GM12878 (cell line): ENCODE measurements at regions not wholly inside any gene's neighbourhood (a gene's known extent, or its start where the extent isn't known, plus 50 kb on each side); places are given as distances from the start of the nearest gene placed in this dataset.

Experiments used
- ATAC-seq: fragments of 200-7000 bp; cut with Tn5 transposase; 3 replicates; pipeline ENCODE4 v1.9.1; 2020; ENCODE audit warnings: mild to moderate bottlenecking, moderate library complexity
- BruUV-seq: library from RNA; stranded (reverse); fragments of 400-500 nt; replicated peaks from 2 replicates; lab custom pipeline; 2021; lab: Mats Ljungman, UMichigan
- CTCF ChIA-PET: fragments of 300-600 bp; sonication (Branson Sonifier 250); formaldehyde crosslinking; extraction: SDS; loops from one replicate; lab custom pipeline; 2021; ENCODE audit warnings: inconsistent platforms; lab: Yijun Ruan, JAX
- POLR2A ChIA-PET: fragments of 350-600 bp; formaldehyde crosslinking; extraction: SDS; loops from one replicate; lab custom pipeline; 2021; ENCODE audit warnings: inconsistent platforms; lab: Charles Lee
- RAD21 ChIA-PET: fragments of 300-600 bp; sonication (Branson Sonifier 250); formaldehyde crosslinking; loops from one replicate; lab custom pipeline; 2023; ENCODE audit warnings: antibody characterized with exemption; ENCODE audit not compliant: unreplicated experiment; lab: Charles Lee
- SMC1A ChIA-PET: fragments of 300-600 bp; sonication (Branson Sonifier 250); formaldehyde crosslinking; loops from one replicate; lab custom pipeline; 2023; ENCODE audit not compliant: unreplicated experiment, uncharacterized antibody; lab: Charles Lee
- DNase-seq: peaks from one replicate; pipeline ENCODE4 v3.0.0-alpha.2; 2011; ENCODE audit warnings: low read depth, low spot score
- FAIRE-seq: peaks from 3 replicates; lab custom pipeline; 2011; peaks lifted over from hg19 to GRCh38; lab: Jason Lieb, UNC
- H2AFZ ChIP-seq: 2 replicates; pipeline ENCODE4 v1.6.0; 2011; ENCODE audit warnings: low read depth, low read length, control low read depth; ENCODE audit not compliant: control insufficient read depth
- H3K27ac ChIP-seq: 2 replicates; pipeline ENCODE4 v1.5.1; 2011; ENCODE audit warnings: control low read depth; ENCODE audit not compliant: control insufficient read depth, insufficient read depth
- H3K27me3 ChIP-seq, 2 experiments: replicated peaks in 1 of 2; 2 replicates each; pipeline versions ENCODE4 v1.6.0 to v1.6.1; 2011; ENCODE audit warnings: low read length in 1 of 2; ENCODE audit not compliant: control insufficient read depth in 2 of 2, insufficient read depth in 2 of 2
- H3K36me3 ChIP-seq, 2 experiments: 2 replicates each; pipeline ENCODE4 v1.5.1; 2011; ENCODE audit warnings: low read length in 1 of 2; ENCODE audit not compliant: control insufficient read depth in 2 of 2, insufficient read depth in 2 of 2
- H3K4me1 ChIP-seq: 2 replicates; pipeline ENCODE4 v1.6.1; 2011; ENCODE audit warnings: mild to moderate bottlenecking, low read length, moderate library complexity, mixed read lengths; ENCODE audit not compliant: control insufficient read depth, insufficient read depth
- H3K4me2 ChIP-seq: 2 replicates; pipeline ENCODE4 v1.6.0; 2011; ENCODE audit warnings: control low read depth; ENCODE audit not compliant: control insufficient read depth, insufficient read depth
- H3K4me3 ChIP-seq: fragments of 200-600 bp; sonication (generic); 2 replicates; pipeline ENCODE4 v1.5.1; 2016
- H3K79me2 ChIP-seq: 2 replicates; pipeline ENCODE4 v1.6.0; 2011; ENCODE audit warnings: low read length; ENCODE audit not compliant: control insufficient read depth, insufficient read depth
- H3K9ac ChIP-seq: 2 replicates; pipeline ENCODE4 v1.8.0; 2011; ENCODE audit warnings: low read length, control low read depth, mixed read lengths; ENCODE audit not compliant: control insufficient read depth, insufficient read depth
- H3K9me3 ChIP-seq: replicated peaks from 3 replicates; pipeline ENCODE4 v1.5.1; 2011; ENCODE audit warnings: mild to moderate bottlenecking, low read length; ENCODE audit not compliant: control insufficient read depth, insufficient read depth
- H4K20me1 ChIP-seq: 2 replicates; pipeline ENCODE4 v1.6.0; 2011; ENCODE audit not compliant: control insufficient read depth, insufficient read depth
- ATF7 ChIP-seq: fragments of 450-650 bp; IDR thresholded peaks from 2 replicates; pipeline ENCODE4 v1.6.1; 2016; ENCODE audit warnings: low read depth, mild to moderate bottlenecking
- BCLAF1 ChIP-seq: fragments of 450-650 bp; IDR thresholded peaks from 2 replicates; pipeline ENCODE4 v1.6.1; 2017; ENCODE audit warnings: antibody characterized with exemption, mild to moderate bottlenecking, moderate library complexity
- BHLHE40 ChIP-seq, 2 experiments: fragments of 450-650 bp in 1 of 2; IDR thresholded peaks; 2 replicates each; pipeline ENCODE4 v1.6.1; 2011 to 2017; ENCODE audit warnings: low read depth in 2 of 2, borderline replicate concordance in 1 of 2, improper control_type of control experiment in 1 of 2, low read length in 1 of 2, mild to moderate bottlenecking in 1 of 2
- CEBPB ChIP-seq, 2 experiments: fragments of 150-350 bp in 1 of 2; IDR thresholded peaks; 2 replicates each; pipeline ENCODE4 v1.6.1; 2012 to 2014; ENCODE audit warnings: low read depth in 2 of 2, low read length in 2 of 2, borderline replicate concordance in 1 of 2, inconsistent platforms in 1 of 2
- CHD1 ChIP-seq: IDR thresholded peaks from 2 replicates; pipeline ENCODE4 v1.6.1; 2012; ENCODE audit warnings: low read depth, low read length, improper control_type of control experiment
- EZH2 ChIP-seq: IDR thresholded peaks from 2 replicates; pipeline ENCODE4 v1.6.1; 2012; ENCODE audit warnings: low read depth, mild to moderate bottlenecking, control low read depth, inconsistent platforms, low read length, borderline replicate concordance; ENCODE audit not compliant: control insufficient read depth
- FOXK2 ChIP-seq: fragments of 450-650 bp; IDR thresholded peaks from 2 replicates; pipeline ENCODE4 v1.6.1; 2017; ENCODE audit warnings: mild to moderate bottlenecking, moderate library complexity
- HDAC6 ChIP-seq: fragments of 200-600 bp; sonication (generic); IDR thresholded peaks from one replicate; pipeline ENCODE4 v1.8.0; 2017; ENCODE audit warnings: antibody characterized with exemption; ENCODE audit not compliant: unreplicated experiment
- KDM1A ChIP-seq: fragments of 200-600 bp; sonication (generic); IDR thresholded peaks from 2 replicates; pipeline ENCODE4 v1.6.1; 2016; ENCODE audit warnings: borderline replicate concordance
- NBN ChIP-seq: fragments of 450-650 bp; IDR thresholded peaks from 2 replicates; pipeline ENCODE4 v1.6.1; 2016
- NKRF ChIP-seq: fragments of 450-650 bp; conservative IDR thresholded peaks from 2 replicates; pipeline ENCODE4 v1.6.1; 2017; ENCODE audit warnings: mild to moderate bottlenecking, moderate library complexity
- PKNOX1 ChIP-seq: fragments of 450-650 bp; IDR thresholded peaks from 2 replicates; pipeline ENCODE4 v1.6.1; 2016; ENCODE audit warnings: mild to moderate bottlenecking
- PML ChIP-seq: IDR thresholded peaks from 2 replicates; pipeline ENCODE4 v1.6.1; 2012; ENCODE audit warnings: low read length, inconsistent platforms
- POU2F2 ChIP-seq: IDR thresholded peaks from 3 replicates; pipeline ENCODE4 v1.6.1; 2011; ENCODE audit warnings: low read depth, mild to moderate bottlenecking, low read length, borderline replicate concordance
- SPI1 ChIP-seq: IDR thresholded peaks from 2 replicates; pipeline ENCODE4 v1.6.1; 2011; ENCODE audit warnings: low read depth, mild to moderate bottlenecking, low read length, moderate library complexity, borderline replicate concordance; ENCODE audit not compliant: insufficient read depth
- SREBF1 ChIP-seq: IDR thresholded peaks from 2 replicates; pipeline ENCODE4 v1.6.1; 2012; ENCODE audit warnings: mild to moderate bottlenecking, low read length
- WGBS: methylation state at CpG from one replicate; pipeline ENCODE4 v1.1.6; 2016; ENCODE audit warnings: low lambda C conversion rate; ENCODE audit not compliant: insufficient replicate concordance, insufficient coverage; ENCODE audit errors: missing lambda C conversion rate; 5-methylcytosine and 5-hydroxymethylcytosine counted together
- in situ Hi-C: fragments of 300-500 bp; cut with MboI; formaldehyde crosslinking; loops from 9 replicates; pipeline ENCODE4 v1.14.3; 2018; ENCODE audit warnings: mixed read lengths
- intact Hi-C: fragments of 100-400 bp; cut with micrococcal nuclease; formaldehyde crosslinking; loops from one replicate; pipeline ENCODE4 v1.14.2; 2022; ENCODE audit not compliant: unreplicated experiment

GRCh38 chr12:68447797-68448260, 115.7 kb upstream of the MDM1 start (continued):
- TF ChIP-seq BCLAF1 (no peak), HDAC6 (no peak), PML (no peak), FOXK2 (no peak)
- TF ChIP-seq, all 136 proteins: peak for 0

GRCh38 chr12:68449196-68449595, 117.0 kb upstream of the MDM1 start:
- H2AFZ ChIP-seq: no peak overlapping the region
- RAD21 ChIA-PET: interaction anchor here (0.6 to 8.7 kb wide), 17 partner anchors 10 to 1181 kb away, joined by 3 to 93 read pairs (median 4); partner anchors contain the start of genes MDM2 and RAP1B
- H3K9ac ChIP-seq: no peak overlapping the region
- CTCF ChIA-PET: interaction anchor here (1.2 to 2.8 kb wide), 6 partner anchors 32 to 165 kb away, joined by 3 to 15 read pairs (median 6); no protein-coding TSS in a partner anchor
- no peaks in the 10 kb centered on the region for H3K36me3 ChIP-seq
- no peak overlapping the region for H3K4me2 ChIP-seq
- H3K4me3 ChIP-seq: no peak overlapping the region
- no peaks in the 10 kb centered on the region for H3K9me3 ChIP-seq
- 77% methylated on average over 2 of the region's 2 CpGs for WGBS
- peaks cover 18% of the 10 kb centered on the region for H3K4me1 ChIP-seq
- POLR2A ChIA-PET: interaction anchor here (0.5 to 2.1 kb wide), 15 partner anchors 10 to 392 kb away, joined by 3 to 15 read pairs (median 6); no protein-coding TSS in a partner anchor
- intact Hi-C loops: loop anchor here (5.0 kb wide), 1 partner anchor 163 kb away; the partner anchor contains the start of gene RAP1B
- ATAC-seq (no peak), DNase-seq (no peak), FAIRE-seq (no peak)
- in situ Hi-C loops: no loop called here
- SMC1A ChIA-PET: interaction anchor here (0.8 to 4.4 kb wide), 26 partner anchors 7 to 184 kb away, joined by 3 to 43 read pairs (median 5); partner anchors contain the start of gene RAP1B
- no peaks in the 10 kb centered on the region for H4K20me1 ChIP-seq
- H3K27ac ChIP-seq: no peak overlapping the region
- H3K27me3 ChIP-seq: no peaks in the 10 kb centered on the region
- no peaks in the 10 kb centered on the region; the same call in 1 of the 2 replicates for H3K79me2 ChIP-seq
- BruUV-seq: no TSS peak
- TF ChIP-seq NBN: no peak
- TF ChIP-seq SREBF1: no peak
- no peak for TF ChIP-seq BHLHE40 (IDR thresholded peaks at IDR 0.05; ENCODE audit: borderline replicate concordance in 1 of 2, low read depth in 2 of 2, low read length in 1 of 2)
- TF ChIP-seq CHD1: no peak
- TF ChIP-seq SPI1: no peak
- no peak for TF ChIP-seq ATF7
- no peak for TF ChIP-seq EZH2
- TF ChIP-seq POU2F2: no peak
- no peak for TF ChIP-seq CEBPB (IDR thresholded peaks at IDR 0.05; ENCODE audit: borderline replicate concordance in 1 of 2, low read depth in 2 of 2, low read length in 2 of 2)
- no peak for TF ChIP-seq PKNOX1
- TF ChIP-seq NKRF: no peak
- no peak for TF ChIP-seq KDM1A
